ENCODE measurements at regions not wholly inside any gene's neighbourhood (a gene's known extent, or its start where the extent isn't known, plus 50 kb on each side); places are given as distances from the start of the nearest gene placed in this dataset.
"Not testable (repeated sequence)": the region's sequence is repeated elsewhere in the genome, so short reads cannot be mapped to it uniquely, and the experiment has no call there.

- Mint-ChIP-seq H3K27me3 (no peaks in the 10 kb centered on the region), H3K4me1 (peaks cover 6% of the 10 kb centered on the region), H3K36me3 (peaks cover 2% of the 10 kb centered on the region), H3K9me3 (peaks cover 3% of the 10 kb centered on the region), H3K4me3 (no peak overlapping the region), H3K27ac (no peak overlapping the region)
- DNase-seq (no peak), ATAC-seq (ENCODE audit: low read depth) (no peak)
- POLR2A ChIA-PET: no interaction called here
Observed at GRCh38 chrX:46330513-46330912, 214.7 kb downstream of the ZNF674 start.

DNA sequence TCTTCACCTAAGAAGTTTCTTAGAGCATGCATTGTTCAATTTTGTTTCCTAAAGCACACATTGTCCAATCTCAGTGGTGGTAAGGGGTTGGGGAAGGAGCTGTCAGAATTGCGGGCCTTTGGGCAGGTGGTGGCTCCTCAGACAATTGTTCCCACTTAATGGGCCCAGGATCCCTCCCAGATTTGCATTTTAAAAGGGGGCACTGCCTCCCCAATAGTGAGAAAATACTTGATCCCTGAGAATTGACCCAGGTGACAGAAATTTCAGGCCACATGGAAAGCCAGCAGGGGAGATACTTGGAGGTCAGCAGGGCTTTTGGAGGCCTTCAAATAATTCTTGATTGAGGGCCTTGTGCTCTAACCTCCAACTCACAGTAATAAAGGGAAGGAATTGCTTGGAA, 217.1 kb downstream of the ZNF674 start:
- ATAC-seq (ENCODE audit: low read depth) (no peak), DNase-seq (no peak)
- H3K9me3 Mint-ChIP-seq: no peaks in the 10 kb centered on the region
- no peak overlapping the region for H3K27ac Mint-ChIP-seq
- no peak overlapping the region for H3K4me3 Mint-ChIP-seq
- peaks cover 2% of the 10 kb centered on the region for H3K36me3 Mint-ChIP-seq
- POLR2A ChIA-PET: no interaction called here
- H3K4me1 Mint-ChIP-seq: peaks cover 8% of the 10 kb centered on the region
- H3K27me3 Mint-ChIP-seq: no peaks in the 10 kb centered on the region

- H3K9me3 Mint-ChIP-seq: no peaks in the 10 kb centered on the region
- peaks cover 2% of the 10 kb centered on the region for H3K36me3 Mint-ChIP-seq
- POLR2A ChIA-PET: no interaction called here
- H3K4me1 Mint-ChIP-seq: peaks cover 8% of the 10 kb centered on the region
- H3K27me3 Mint-ChIP-seq: no peaks in the 10 kb centered on the region
- no peak overlapping the region for H3K27ac Mint-ChIP-seq
- DNase-seq (no peak), ATAC-seq (ENCODE audit: low read depth) (no peak)
- H3K4me3 Mint-ChIP-seq: no peak overlapping the region
Observed at GRCh38 chrX:46327566-46328115, 217.6 kb downstream of the ZNF674 start.

- POLR2A ChIA-PET: no interaction called here
Observed at GRCh38 chrX:46326161-46326560, 219.1 kb downstream of the ZNF674 start.

DNA sequence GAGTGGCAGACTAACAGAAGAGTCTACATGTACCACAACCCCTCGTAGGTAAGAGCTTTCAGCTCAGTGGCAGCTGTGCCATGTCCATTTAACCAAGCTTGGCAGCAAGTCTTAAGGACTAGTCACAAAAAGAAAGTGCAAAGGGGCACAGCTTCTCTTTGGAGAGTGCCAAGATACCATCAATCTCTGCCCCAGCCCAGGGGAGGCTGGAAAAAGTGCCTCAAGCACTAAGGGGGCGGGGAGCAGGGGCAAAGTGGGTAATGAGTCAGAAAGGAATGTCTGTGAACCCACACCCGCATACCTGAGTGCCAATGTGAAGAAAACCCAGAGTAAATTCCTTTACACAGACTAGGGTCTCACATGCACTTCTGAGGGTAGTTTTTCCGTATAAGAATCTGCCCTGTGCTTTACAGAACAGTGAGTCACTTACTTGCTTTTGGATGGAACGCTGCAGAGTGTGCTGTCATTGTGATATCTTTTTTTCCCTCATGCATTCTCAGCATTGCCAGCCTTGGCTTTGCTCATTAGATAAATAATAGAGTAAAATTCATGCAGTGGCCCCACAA, 219.8 kb downstream of the ZNF674 start:
- peaks cover 2% of the 10 kb centered on the region for H3K36me3 Mint-ChIP-seq

More at GRCh38 chrX:46326161-46326560, 219.1 kb downstream of the ZNF674 start:
- Mint-ChIP-seq H3K27ac (no peak overlapping the region), H3K27me3 (no peaks in the 10 kb centered on the region), H3K36me3 (peaks cover 2% of the 10 kb centered on the region), H3K4me3 (no peak overlapping the region), H3K4me1 (peaks cover 8% of the 10 kb centered on the region), H3K9me3 (no peaks in the 10 kb centered on the region)
- DNase-seq (no peak), ATAC-seq (ENCODE audit: low read depth) (no peak)

GRCh38 chrX:46324166-46324565, 221.1 kb downstream of the ZNF674 start:
- Mint-ChIP-seq H3K4me3 (no peak overlapping the region), H3K27ac (no peak overlapping the region), H3K4me1 (peaks cover 13% of the 10 kb centered on the region), H3K36me3 (peaks cover 2% of the 10 kb centered on the region), H3K9me3 (no peaks in the 10 kb centered on the region), H3K27me3 (no peaks in the 10 kb centered on the region)
- no peak for ATAC-seq (ENCODE audit: low read depth)
- POLR2A ChIA-PET: no interaction called here
- no peak for DNase-seq

More for the DNA sequence above, 219.8 kb downstream of the ZNF674 start:
- Mint-ChIP-seq H3K4me1 (peaks cover 8% of the 10 kb centered on the region), H3K27me3 (no peaks in the 10 kb centered on the region), H3K4me3 (no peak overlapping the region), H3K27ac (no peak overlapping the region), H3K9me3 (no peaks in the 10 kb centered on the region)
- no peak for ATAC-seq (ENCODE audit: low read depth)
- POLR2A ChIA-PET: no interaction called here
- no peak for DNase-seq

GRCh38 chrX:46322929-46323328, 222.3 kb downstream of the ZNF674 start:
- H3K27me3 Mint-ChIP-seq; ATAC-seq (ENCODE audit: low read depth); H3K27ac Mint-ChIP-seq; H3K36me3 Mint-ChIP-seq; H3K9me3 Mint-ChIP-seq; H3K4me3 Mint-ChIP-seq; POLR2A ChIA-PET; DNase-seq: not testable (repeated sequence)
- peaks cover 13% of the 10 kb centered on the region for H3K4me1 Mint-ChIP-seq

GRCh38 chrX:46321676-46322075, 223.5 kb downstream of the ZNF674 start:
- peaks cover 13% of the 10 kb centered on the region for H3K4me1 Mint-ChIP-seq
- H3K36me3 Mint-ChIP-seq: peaks cover 2% of the 10 kb centered on the region
- ATAC-seq (ENCODE audit: low read depth): no peak
- no peak overlapping the region for H3K4me3 Mint-ChIP-seq
- no peaks in the 10 kb centered on the region for H3K27me3 Mint-ChIP-seq
- H3K27ac Mint-ChIP-seq: no peak overlapping the region
- H3K9me3 Mint-ChIP-seq: no peaks in the 10 kb centered on the region
- DNase-seq: no peak
- POLR2A ChIA-PET: no interaction called here

DNA sequence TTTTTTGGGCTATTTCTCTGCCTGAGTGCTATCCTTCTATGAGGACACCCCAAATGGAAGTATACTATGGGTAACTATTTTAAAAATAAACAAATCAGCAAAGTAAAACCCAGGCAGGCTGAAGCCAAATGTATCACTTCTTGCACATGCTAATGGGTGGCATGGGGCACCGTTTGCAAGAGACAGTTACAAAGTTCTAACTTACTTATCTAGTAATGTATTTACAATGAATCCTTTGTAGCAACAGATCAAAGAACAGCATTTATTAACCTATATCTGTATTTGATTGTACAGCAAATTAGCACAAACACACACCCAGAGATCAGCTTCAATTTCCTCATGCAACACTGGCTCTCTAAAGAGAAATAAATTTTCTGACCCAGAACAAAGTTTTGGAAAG, 225.5 kb downstream of the ZNF674 start:
- H3K36me3 Mint-ChIP-seq: peaks cover 2% of the 10 kb centered on the region
- H3K27me3 Mint-ChIP-seq: no peaks in the 10 kb centered on the region
- H3K4me3 Mint-ChIP-seq: peak overlapping the region; percentile 45
- ATAC-seq (ENCODE audit: low read depth): no peak
- POLR2A ChIA-PET: interaction anchor here (0.8 kb wide), 1 partner anchor 8 kb away, joined by 3 read pairs; no protein-coding TSS in a partner anchor
- no peaks in the 10 kb centered on the region for H3K9me3 Mint-ChIP-seq
- DNase-seq: no peak
- no peak overlapping the region for H3K27ac Mint-ChIP-seq
- peaks cover 7% of the 10 kb centered on the region for H3K4me1 Mint-ChIP-seq

DNA sequence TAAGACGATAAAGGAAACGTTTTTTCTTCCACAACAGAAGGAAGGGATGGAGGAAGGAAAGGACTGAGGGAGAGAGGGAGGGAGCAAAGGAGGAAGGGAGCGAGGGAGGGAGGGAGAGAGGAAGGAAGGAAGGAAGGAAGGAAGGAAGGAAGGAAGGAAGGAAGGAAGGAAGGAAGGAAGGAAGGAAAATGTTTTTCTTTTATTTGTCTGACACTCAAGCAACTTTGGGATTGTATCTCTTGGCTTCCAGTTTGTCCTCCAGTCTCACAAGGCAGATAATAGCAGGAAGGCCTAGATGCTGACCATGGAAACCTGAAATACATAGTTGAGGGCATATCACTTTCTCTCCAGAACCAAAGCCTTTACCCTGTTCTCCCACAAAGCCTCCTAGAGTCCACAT, 226.7 kb downstream of the ZNF674 start:
- no peak for ATAC-seq (ENCODE audit: low read depth)

DNA sequence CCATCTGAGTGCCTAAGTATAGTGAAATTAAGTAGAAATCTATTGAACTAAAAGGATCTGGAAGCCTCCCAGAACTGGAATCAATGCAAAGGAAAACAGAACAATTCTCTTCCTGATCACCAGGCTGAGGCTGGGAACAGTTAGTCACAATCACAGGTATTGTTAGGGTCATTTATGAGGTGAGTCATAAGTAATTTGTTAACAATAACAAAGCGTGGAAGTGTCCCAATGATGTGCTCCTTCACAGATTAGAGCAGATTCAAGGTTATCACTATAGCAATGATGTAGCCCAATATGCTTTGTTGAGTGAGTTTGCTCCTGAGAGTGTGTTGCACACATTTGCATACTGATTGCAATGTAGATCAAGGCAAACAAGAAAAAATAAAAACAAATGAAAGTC, 228.1 kb downstream of the ZNF674 start:
- H3K36me3 Mint-ChIP-seq: no peaks in the 10 kb centered on the region
- peaks cover 5% of the 10 kb centered on the region for H3K4me1 Mint-ChIP-seq
- DNase-seq: no peak
- no peaks in the 10 kb centered on the region for H3K27me3 Mint-ChIP-seq
- H3K4me3 Mint-ChIP-seq: no peak overlapping the region
- no peak for ATAC-seq (ENCODE audit: low read depth)
- no peaks in the 10 kb centered on the region for H3K9me3 Mint-ChIP-seq
- no peak overlapping the region for H3K27ac Mint-ChIP-seq
- POLR2A ChIA-PET: no interaction called here

More for the DNA sequence above, 226.7 kb downstream of the ZNF674 start:
- no peak overlapping the region for H3K27ac Mint-ChIP-seq
- POLR2A ChIA-PET: no interaction called here
- H3K36me3 Mint-ChIP-seq: peaks cover 2% of the 10 kb centered on the region
- no peaks in the 10 kb centered on the region for H3K9me3 Mint-ChIP-seq
- H3K4me3 Mint-ChIP-seq: no peak overlapping the region
- H3K27me3 Mint-ChIP-seq: no peaks in the 10 kb centered on the region
- H3K4me1 Mint-ChIP-seq: peaks cover 5% of the 10 kb centered on the region
- no peak for DNase-seq

DNA sequence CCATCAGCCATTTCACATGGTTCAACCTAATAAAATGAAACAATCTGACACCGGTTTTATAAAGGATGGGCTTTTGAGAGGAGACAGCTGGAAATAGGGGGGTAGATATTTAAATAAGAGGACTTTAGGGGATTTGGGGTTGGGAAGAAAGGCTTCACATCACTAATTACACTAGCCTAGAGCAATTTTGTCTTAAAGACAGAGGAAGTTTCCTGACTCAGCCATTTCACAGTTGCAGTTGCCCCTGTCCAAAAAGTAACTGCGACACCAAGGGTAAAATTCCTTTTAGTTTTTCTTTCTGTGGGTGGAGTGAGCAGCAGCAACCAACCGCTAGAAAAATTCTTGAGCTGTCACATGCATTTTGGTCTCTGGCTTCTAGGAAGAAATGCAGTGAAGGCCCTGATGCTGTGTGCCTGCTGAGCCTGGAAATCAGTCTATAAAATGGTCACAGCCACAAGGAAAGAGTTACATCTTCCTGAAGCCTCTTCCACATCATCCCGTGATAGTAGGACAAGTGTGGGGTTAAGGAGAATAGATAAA, 233.6 kb downstream of the ZNF674 start:
- Mint-ChIP-seq H3K27me3 (no peaks in the 10 kb centered on the region), H3K36me3 (no peaks in the 10 kb centered on the region), H3K9me3 (no peaks in the 10 kb centered on the region), H3K4me1 (peaks cover 1% of the 10 kb centered on the region), H3K4me3 (no peak overlapping the region), H3K27ac (no peak overlapping the region)
- POLR2A ChIA-PET: interaction anchor here (0.9 kb wide), 1 partner anchor 9 kb away, joined by 3 read pairs; no protein-coding TSS in a partner anchor
- ATAC-seq (ENCODE audit: low read depth) (no peak), DNase-seq (no peak)

DNA sequence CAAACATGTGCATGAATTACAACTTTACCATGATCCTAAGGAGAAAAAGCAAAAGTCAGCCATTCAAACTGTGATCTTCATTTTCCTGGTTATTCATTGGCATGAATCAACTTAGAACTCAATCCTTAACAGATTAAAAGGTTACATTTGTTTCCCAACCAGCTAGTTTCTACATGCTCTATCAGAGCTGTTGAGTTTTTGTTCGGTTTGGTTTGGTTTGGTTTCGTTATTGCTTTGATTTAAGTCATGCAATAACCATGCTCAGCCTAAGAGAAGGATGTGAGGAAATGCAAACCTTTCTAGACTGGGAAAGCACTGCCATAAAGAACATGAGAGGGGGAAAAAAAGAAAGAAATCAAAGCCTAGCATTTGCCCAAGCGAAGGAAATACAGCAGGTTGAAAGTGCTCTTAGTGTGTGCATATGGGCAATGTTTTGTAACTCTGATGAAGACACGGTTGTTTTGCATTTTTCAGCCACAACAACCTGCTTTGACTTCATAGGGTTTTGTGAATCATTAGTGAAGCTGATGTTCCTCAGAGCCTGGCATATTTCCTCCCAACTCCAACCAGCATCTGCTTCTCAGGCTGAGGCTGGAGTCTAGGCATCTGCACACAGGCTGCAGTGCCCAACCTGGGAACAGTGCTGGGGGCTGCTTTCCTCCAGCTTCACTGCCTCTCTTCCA, 234.3 kb downstream of the ZNF674 start:
- Mint-ChIP-seq H3K9me3 (peaks cover under 1% of the 10 kb centered on the region), H3K4me1 (peaks cover 1% of the 10 kb centered on the region), H3K27me3 (no peaks in the 10 kb centered on the region), H3K36me3 (no peaks in the 10 kb centered on the region), H3K27ac (no peak overlapping the region), H3K4me3 (no peak overlapping the region)
- no peak for ATAC-seq (ENCODE audit: low read depth)
- DNase-seq: no peak
- POLR2A ChIA-PET: interaction anchor here (0.9 kb wide), 1 partner anchor 9 kb away, joined by 3 read pairs; no protein-coding TSS in a partner anchor

DNA sequence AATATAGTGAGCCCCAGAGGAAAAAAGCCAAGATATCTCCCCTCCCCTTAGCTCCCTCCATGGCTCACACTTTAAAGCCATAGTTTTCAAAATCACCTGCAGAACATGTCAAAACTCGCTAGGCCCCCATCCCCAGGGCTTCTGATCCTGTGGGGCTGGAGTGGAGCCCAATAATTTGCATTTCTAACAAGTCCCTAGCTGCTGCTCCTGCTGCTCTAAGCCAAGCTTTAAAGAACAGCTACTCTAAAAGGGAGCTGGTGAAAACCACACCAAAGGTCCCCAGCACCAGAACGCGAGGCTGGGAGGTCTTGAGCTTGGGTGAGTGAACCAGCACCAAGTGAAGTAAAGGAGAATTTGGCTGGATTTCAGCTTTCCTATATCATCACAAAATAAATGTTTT, 237.1 kb downstream of the ZNF674 start:
- ATAC-seq (ENCODE audit: low read depth) (no peak), DNase-seq (no peak)
- POLR2A ChIA-PET: no interaction called here
- peaks cover 7% of the 10 kb centered on the region for H3K9me3 Mint-ChIP-seq
- H3K27ac Mint-ChIP-seq: no peak overlapping the region
- H3K4me1 Mint-ChIP-seq: peaks cover 1% of the 10 kb centered on the region
- H3K36me3 Mint-ChIP-seq: no peaks in the 10 kb centered on the region
- H3K4me3 Mint-ChIP-seq: no peak overlapping the region
- H3K27me3 Mint-ChIP-seq: peaks cover 2% of the 10 kb centered on the region
